Small intestine (tissue), 7 donors: ENCODE measurements at regions not wholly inside any gene's neighbourhood (a gene's known extent, or its start where the extent isn't known, plus 50 kb on each side); places are given as distances from the start of the nearest gene placed in this dataset.

Experiments
- DNase-seq, 2 donors: peaks; one replicate each; pipeline versions ENCODE4 v3.0.0 to v3.0.0-alpha.2; 2013
- FAIRE-seq: peaks from 2 replicates; lab custom pipeline; 2012; peaks lifted over from hg19 to GRCh38; lab: Jason Lieb, UNC
- H3K27ac ChIP-seq, 3 donors: one replicate each; pipeline ENCODE4 v1.5.1; 2013; ENCODE audit warnings: low read length in 2 of 3, mild to moderate bottlenecking in 2 of 3, control low read depth in 1 of 3, inconsistent platforms in 1 of 3, low read depth in 1 of 3, moderate library complexity in 1 of 3
- H3K27me3 ChIP-seq, 3 donors: one replicate each; pipeline ENCODE4 v1.6.1; 2013; ENCODE audit warnings: low read length in 3 of 3, inconsistent platforms in 1 of 3; ENCODE audit not compliant: control insufficient read depth in 3 of 3, insufficient read depth in 3 of 3
- H3K36me3 ChIP-seq, 3 donors: one replicate each; pipeline ENCODE4 v1.6.1; 2013; ENCODE audit warnings: low read length in 3 of 3, inconsistent platforms in 1 of 3, low read depth in 1 of 3, mild to moderate bottlenecking in 1 of 3, moderate library complexity in 1 of 3; ENCODE audit not compliant: control insufficient read depth in 3 of 3, insufficient read depth in 2 of 3
- H3K4me1 ChIP-seq, 3 donors: one replicate each; pipeline ENCODE4 v1.6.1; 2013; ENCODE audit warnings: low read length in 2 of 3, inconsistent platforms in 1 of 3, low read depth in 1 of 3, mild to moderate bottlenecking in 1 of 3, moderate library complexity in 1 of 3; ENCODE audit not compliant: control insufficient read depth in 3 of 3, insufficient read depth in 2 of 3
- H3K4me3 ChIP-seq, 3 donors: one replicate each; pipeline ENCODE4 v1.5.1; 2013; ENCODE audit warnings: low read length in 3 of 3, control low read depth in 1 of 3, inconsistent platforms in 1 of 3, low read depth in 1 of 3, mild to moderate bottlenecking in 1 of 3, moderate library complexity in 1 of 3
- H3K9me3 ChIP-seq, 2 donors: one replicate each; pipeline ENCODE4 v1.6.1; 2013; ENCODE audit warnings: low read depth in 1 of 2, low read length in 1 of 2; ENCODE audit not compliant: control insufficient read depth in 2 of 2, insufficient read depth in 1 of 2
- WGBS, 3 donors: extraction: QIAGEN DNeasy Blood & Tissue Kit; methylation state at CpG; one replicate each; pipeline ENCODE4 v1.1.7; 2013; 5-methylcytosine and 5-hydroxymethylcytosine counted together
- donor health status: healthy with polysubstance abuse.
- donor health status: control.
- donor health status: control.
- donor health status: Bipolar disorder and iron deficiency.
- donor health status: healthy.

DNA sequence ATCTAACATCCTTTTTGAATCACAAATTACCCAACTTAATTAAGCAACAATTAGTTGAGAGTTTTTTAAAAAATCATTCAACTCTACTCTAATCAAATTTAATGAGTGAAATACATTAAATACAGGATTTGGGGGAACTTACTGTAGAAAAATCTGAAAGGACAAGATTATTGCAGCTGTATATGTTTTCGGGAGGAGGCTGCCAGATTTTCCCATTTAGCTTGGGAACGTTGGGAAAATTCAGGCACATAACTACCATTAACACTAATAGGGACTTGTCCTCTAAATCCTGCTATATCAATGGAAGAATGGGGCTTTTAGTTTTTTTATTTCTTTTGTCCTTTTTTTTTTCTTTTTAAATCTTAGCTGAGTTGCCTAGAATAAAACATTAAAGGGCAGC is 691.4 kb upstream of the FZD8 start:
- no peak for FAIRE-seq
- no peak for DNase-seq
- Histone ChIP-seq H3K36me3 (no peaks in the 10 kb centered on the region), H3K27ac (no peak overlapping the region), H3K4me1 (no peaks in the 10 kb centered on the region), H3K27me3 (no peaks in the 10 kb centered on the region), H3K9me3 (peaks cover 0 to 1% of the 10 kb centered on the region in 2 donors), H3K4me3 (no peak overlapping the region)
- 74 to 76% (median 75%) methylated on average over 2 of the region's 2 CpGs for WGBS, 3 donors

DNA sequence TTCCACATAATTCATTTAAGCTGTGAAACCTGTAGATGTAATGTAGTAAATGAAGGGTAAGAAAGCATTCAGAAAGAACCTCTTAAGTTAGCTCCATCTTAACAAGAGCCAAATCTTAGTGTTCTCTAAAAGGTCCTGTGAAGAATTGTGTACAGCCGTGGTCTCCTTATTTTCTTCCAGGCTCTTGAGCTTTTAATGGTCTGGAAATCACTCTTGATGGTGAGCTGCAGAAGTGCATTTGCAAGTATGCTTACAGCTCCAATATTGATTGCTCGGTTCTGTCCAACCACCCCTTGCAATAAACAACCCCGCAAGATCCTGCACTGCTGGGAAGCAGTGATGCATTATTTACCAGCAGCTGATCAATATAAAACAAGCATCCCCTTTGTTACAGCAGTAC is 690.8 kb upstream of the FZD8 start:
- Histone ChIP-seq H3K4me3 (no peak overlapping the region), H3K27ac (no peak overlapping the region), H3K36me3 (no peaks in the 10 kb centered on the region), H3K9me3 (peaks cover 0 to 1% of the 10 kb centered on the region in 2 donors), H3K27me3 (no peaks in the 10 kb centered on the region), H3K4me1 (no peaks in the 10 kb centered on the region)
- WGBS, 3 donors: 66 to 90% (median 74%) methylated on average over 3 of the region's 3 CpGs
- no peak for DNase-seq
- FAIRE-seq: no peak

DNA sequence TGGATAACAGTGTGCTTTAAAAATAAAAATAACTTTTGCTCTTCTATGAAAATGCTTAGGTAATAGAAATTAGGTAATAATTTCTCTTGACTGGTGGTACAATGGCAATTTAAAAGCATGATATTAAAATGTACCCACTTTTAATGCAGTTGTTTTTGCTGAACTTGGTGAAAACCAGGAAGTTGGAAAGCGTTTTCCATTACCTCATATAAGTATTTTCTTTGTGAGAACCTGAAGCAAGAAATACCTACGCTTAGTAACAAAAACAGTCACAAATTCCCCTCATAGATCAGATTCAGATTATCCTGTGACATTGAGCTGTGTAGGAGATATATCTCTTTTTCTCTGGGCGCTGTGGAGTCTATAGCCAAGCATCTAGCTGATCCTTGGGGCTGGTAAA is 689.0 kb upstream of the FZD8 start:
- DNase-seq (no peak), FAIRE-seq (no peak)
- Histone ChIP-seq H3K9me3 (peaks cover 0 to 1% of the 10 kb centered on the region in 2 donors), H3K27ac (no peak overlapping the region), H3K36me3 (no peaks in the 10 kb centered on the region), H3K4me1 (no peaks in the 10 kb centered on the region), H3K4me3 (no peak overlapping the region), H3K27me3 (no peaks in the 10 kb centered on the region)
- 74 to 83% (median 80%) methylated on average over 3 of the region's 3 CpGs for WGBS, 3 donors

GRCh38 chr10:36325815-36326214 is 683.7 kb upstream of the FZD8 start:
- 42 to 67% (median 58%) methylated on average over 2 of the region's 2 CpGs for WGBS, 3 donors
- Histone ChIP-seq H3K4me1 (no peaks in the 10 kb centered on the region), H3K9me3 (peaks cover 0 to 1% of the 10 kb centered on the region in 2 donors), H3K36me3 (no peaks in the 10 kb centered on the region), H3K27me3 (no peaks in the 10 kb centered on the region), H3K4me3 (no peak overlapping the region), H3K27ac (no peak overlapping the region)
- DNase-seq (no peak), FAIRE-seq (no peak)

- Histone ChIP-seq H3K27me3 (no peaks in the 10 kb centered on the region), H3K4me3 (no peak overlapping the region), H3K27ac (no peak overlapping the region), H3K4me1 (no peaks in the 10 kb centered on the region), H3K36me3 (no peaks in the 10 kb centered on the region), H3K9me3 (peaks cover 0 to 2% of the 10 kb centered on the region in 2 donors)
- no peak for DNase-seq
- FAIRE-seq: no peak
- 70 to 81% (median 74%) methylated on average over 2 of the region's 2 CpGs for WGBS, 3 donors
Measured at GRCh38 chr10:36324831-36325230, 682.7 kb upstream of the FZD8 start.

DNA sequence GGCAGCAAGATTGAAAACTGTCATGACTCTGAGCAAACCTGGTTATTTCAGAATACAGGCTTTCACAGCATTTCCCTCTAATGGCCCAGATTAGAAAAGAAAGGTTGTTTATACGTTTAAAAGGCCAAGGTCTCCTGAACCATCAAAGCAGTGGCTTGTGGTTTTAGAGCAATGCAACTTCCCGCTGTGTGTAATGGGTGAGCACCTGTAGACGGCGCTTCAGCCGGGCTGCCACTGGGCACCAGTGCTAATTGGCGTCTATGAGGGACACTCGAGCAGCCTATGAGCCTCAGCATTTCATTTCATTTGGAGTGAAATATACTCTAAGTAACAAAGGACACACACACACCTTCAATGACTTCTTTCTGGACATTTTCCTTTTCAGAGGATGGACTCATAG is 671.0 kb upstream of the FZD8 start:
- no peak for DNase-seq
- H3K27me3 ChIP-seq: no peaks in the 10 kb centered on the region
- H3K4me1 ChIP-seq: no peaks in the 10 kb centered on the region
- 68 to 88% (median 81%) methylated on average over 7 of the region's 7 CpGs for WGBS, 3 donors
- no peak overlapping the region for H3K4me3 ChIP-seq
- no peaks in the 10 kb centered on the region for H3K9me3 ChIP-seq
- FAIRE-seq: no peak
- H3K36me3 ChIP-seq: no peaks in the 10 kb centered on the region
- H3K27ac ChIP-seq: no peak overlapping the region

DNA sequence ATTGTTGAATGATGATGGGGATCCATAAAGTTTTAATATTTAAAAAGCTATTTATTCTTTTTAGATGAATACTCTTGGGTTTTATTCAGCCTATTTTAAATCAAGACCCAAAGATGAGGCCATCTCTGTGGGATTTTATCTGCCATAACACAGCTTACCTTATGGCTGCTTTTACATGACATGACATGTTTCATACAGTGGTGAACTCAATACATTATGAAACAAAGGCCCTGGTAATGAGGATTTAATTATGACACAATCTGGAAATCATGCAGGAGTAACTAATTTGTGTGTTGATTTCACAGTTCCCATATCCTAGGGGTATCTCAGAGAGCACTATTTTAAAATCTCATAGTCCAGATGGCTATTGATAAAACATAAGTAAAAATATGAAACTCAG is 661.8 kb upstream of the FZD8 start:
- no peaks in the 10 kb centered on the region for H3K9me3 ChIP-seq
- H3K36me3 ChIP-seq: no peaks in the 10 kb centered on the region
- no peaks in the 10 kb centered on the region for H3K27me3 ChIP-seq
- FAIRE-seq (no peak), DNase-seq (no peak)
- no peaks in the 10 kb centered on the region for H3K4me1 ChIP-seq
- H3K4me3 ChIP-seq: no peak overlapping the region
- H3K27ac ChIP-seq: no peak overlapping the region

DNA sequence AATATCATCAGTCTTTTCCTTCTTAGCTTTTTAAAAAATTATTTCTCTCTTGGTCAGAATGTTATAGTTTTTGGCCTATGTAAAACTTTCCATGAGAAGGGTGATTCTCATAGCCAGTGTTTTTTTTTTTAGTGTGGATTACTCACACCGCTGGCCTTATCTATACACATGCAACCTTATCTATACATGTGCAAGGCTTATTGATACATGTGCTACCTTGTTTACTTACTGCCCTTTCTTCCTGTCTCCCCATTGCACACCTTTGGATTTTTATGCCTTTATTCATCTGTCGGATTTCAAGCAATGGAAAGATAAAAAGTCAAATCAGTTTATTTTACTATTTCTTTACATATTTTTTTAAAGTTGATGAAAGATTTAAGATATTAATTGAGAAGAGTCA is 660.0 kb upstream of the FZD8 start:
- Histone ChIP-seq H3K27me3 (no peaks in the 10 kb centered on the region), H3K4me1 (no peaks in the 10 kb centered on the region), H3K9me3 (peaks cover 0 to 2% of the 10 kb centered on the region in 2 donors), H3K27ac (no peak overlapping the region), H3K4me3 (no peak overlapping the region), H3K36me3 (no peaks in the 10 kb centered on the region)
- 24 to 63% (median 34%) methylated on average over 2 of the region's 2 CpGs for WGBS, 3 donors
- FAIRE-seq (no peak), DNase-seq (no peak)

DNA sequence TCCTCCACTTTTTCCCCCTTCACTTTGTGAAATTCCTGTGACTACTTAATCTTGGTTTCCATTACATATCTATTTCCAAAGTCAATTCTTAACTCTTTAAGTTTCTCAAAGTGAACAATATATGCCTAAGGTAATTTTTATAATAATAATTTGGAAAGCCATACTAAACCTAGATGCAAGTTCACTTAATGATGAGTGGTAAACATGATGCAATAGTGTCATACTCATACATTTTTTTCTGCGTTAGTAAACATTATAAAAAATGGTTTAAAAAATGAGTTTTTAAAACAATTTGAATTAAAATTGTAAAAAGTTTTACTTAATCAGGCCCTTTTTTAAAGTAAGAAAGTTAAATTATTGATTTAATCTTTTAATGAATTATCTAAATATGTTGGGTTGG is 659.4 kb upstream of the FZD8 start:
- Histone ChIP-seq H3K27ac (no peak overlapping the region), H3K36me3 (no peaks in the 10 kb centered on the region), H3K4me3 (no peak overlapping the region), H3K27me3 (no peaks in the 10 kb centered on the region), H3K4me1 (no peaks in the 10 kb centered on the region), H3K9me3 (peaks cover 0 to 2% of the 10 kb centered on the region in 2 donors)
- FAIRE-seq (no peak), DNase-seq (no peak)
- 87 to 93% (median 91%) methylated on average over 1 of the region's 1 CpG for WGBS, 3 donors
